Transverse colon (tissue), 4 donors: ENCODE measurements at regions not wholly inside any gene's neighbourhood (a gene's known extent, or its start where the extent isn't known, plus 50 kb on each side); places are given as distances from the start of the nearest gene placed in this dataset.

ENCODE experiments used
- CTCF ChIP-seq, 5 experiments: fragments of 200-600 bp in 3 of 5; fragments of 450-650 bp in 2 of 5; sonication (generic) in 3 of 5; IDR thresholded peaks; 1 replicate in 2 of 5; 2 replicates in 3 of 5; pipeline ENCODE4 v1.5.1; 2016 to 2017; ENCODE audit warnings: antibody characterized with exemption in 5 of 5, inconsistent platforms in 3 of 5, mild to moderate bottlenecking in 2 of 5, moderate library complexity in 1 of 5
- EP300 ChIP-seq: sonication (generic); formaldehyde crosslinking; IDR thresholded peaks from one replicate; pipeline ENCODE4 v1.6.1; 2017; ENCODE audit warnings: antibody characterized with exemption, low read depth
- POLR2A ChIP-seq: fragments of 450-650 bp; IDR thresholded peaks from one replicate; pipeline ENCODE4 v1.6.1; 2016; ENCODE audit warnings: antibody characterized with exemption, mild to moderate bottlenecking, moderate library complexity
- POLR2AphosphoS5 ChIP-seq, 3 donors: sonication (generic); formaldehyde crosslinking; IDR thresholded peaks; one replicate each; pipeline ENCODE4 v1.6.1; 2016; ENCODE audit warnings: antibody characterized with exemption in 3 of 3

- no peak for TF ChIP-seq POLR2A
- TF ChIP-seq CTCF (IDR thresholded peaks at IDR 0.05) = no peak
- no peak for TF ChIP-seq POLR2AphosphoS5 (IDR thresholded peaks at IDR 0.05)
- TF ChIP-seq EP300 = no peak
Measured at GRCh38 chr5:14954616-14955343, 83.2 kb upstream of the ANKH start.
